Kidney epithelial cell (primary cell): ENCODE measurements at regions not wholly inside any gene's neighbourhood (a gene's known extent, or its start where the extent isn't known, plus 50 kb on each side); places are given as distances from the start of the nearest gene placed in this dataset.
A peak's percentile ranks its signal among the peaks of the same experiment; 100 is the strongest.

ENCODE experiments used
- DNase-seq: peaks from one replicate; pipeline ENCODE4 v3.0.0-alpha.2; 2010; ENCODE audit warnings: low read depth
- H3K27me3 ChIP-seq: 2 replicates; pipeline ENCODE4 v1.6.0; 2011; ENCODE audit warnings: low read length; ENCODE audit not compliant: control insufficient read depth, insufficient read depth
- H3K36me3 ChIP-seq: 2 replicates; pipeline ENCODE4 v1.5.1; 2011; ENCODE audit warnings: low read length; ENCODE audit not compliant: control insufficient read depth, insufficient read depth
- H3K4me3 ChIP-seq: 2 replicates; pipeline ENCODE4 v1.5.1; 2011; ENCODE audit warnings: low read depth, mild to moderate bottlenecking, control low read depth, low read length
- CTCF ChIP-seq: IDR thresholded peaks from 2 replicates; pipeline ENCODE4 v1.5.1; 2011; ENCODE audit warnings: mild to moderate bottlenecking, moderate library complexity, low read length, control low read depth, inconsistent platforms; ENCODE audit not compliant: insufficient read depth, poor library complexity, severe bottlenecking

GRCh38 chr6:92762443-92763273 is 656.7 kb downstream of the EPHA7 start:
- TF ChIP-seq CTCF = no peak
- DNase-seq = no peak
- H3K27me3 ChIP-seq = no peaks in the 10 kb centered on the region
- H3K4me3 ChIP-seq = no peak overlapping the region
- no peaks in the 10 kb centered on the region for H3K36me3 ChIP-seq

GRCh38 chr6:92759178-92759577 is 660.2 kb downstream of the EPHA7 start:
- no peak for DNase-seq
- Histone ChIP-seq H3K27me3 (no peaks in the 10 kb centered on the region), H3K4me3 (no peak overlapping the region), H3K36me3 (no peaks in the 10 kb centered on the region)
- no peak for TF ChIP-seq CTCF

GRCh38 chr6:92757925-92758324 is 661.4 kb downstream of the EPHA7 start:
- TF ChIP-seq CTCF = no peak
- Histone ChIP-seq H3K4me3 (no peak overlapping the region), H3K27me3 (no peaks in the 10 kb centered on the region), H3K36me3 (no peaks in the 10 kb centered on the region)
- no peak for DNase-seq

- TF ChIP-seq CTCF = no peak
- DNase-seq = peak; percentile 1
These were observed 662.4 kb downstream of the EPHA7 start for GRCh38 chr6:92756912-92757311.

GRCh38 chr6:92753956-92754355 is 665.4 kb downstream of the EPHA7 start:
- TF ChIP-seq CTCF = no peak
- H3K27me3 ChIP-seq = no peaks in the 10 kb centered on the region
- no peaks in the 10 kb centered on the region for H3K36me3 ChIP-seq
- DNase-seq = no peak
- no peak overlapping the region for H3K4me3 ChIP-seq

More at GRCh38 chr6:92756912-92757311, 662.4 kb downstream of the EPHA7 start:
- Histone ChIP-seq H3K4me3 (no peak overlapping the region), H3K27me3 (no peaks in the 10 kb centered on the region), H3K36me3 (no peaks in the 10 kb centered on the region)

GRCh38 chr6:92752114-92752513 is 667.2 kb downstream of the EPHA7 start:
- Histone ChIP-seq H3K4me3 (no peak overlapping the region), H3K36me3 (no peaks in the 10 kb centered on the region), H3K27me3 (no peaks in the 10 kb centered on the region)
- no peak for DNase-seq
- no peak for TF ChIP-seq CTCF
